Stimulated activated CD4-positive, alpha-beta T cell treated with anti-CD3 and anti-CD28 coated beads, Interleukin-12 subunit alpha, Interleukin-12 subunit beta, amount 100 ng/mL, for 24 hours (primary cell): ENCODE measurements at regions not wholly inside any gene's neighbourhood (a gene's known extent, or its start where the extent isn't known, plus 50 kb on each side); places are given as distances from the start of the nearest gene placed in this dataset.

Source experiments
- DNase-seq, 2 experiments: peaks; one replicate each; pipeline ENCODE4 v3.0.0-alpha.2; 2020; ENCODE audit warnings: low read depth in 2 of 2

DNA sequence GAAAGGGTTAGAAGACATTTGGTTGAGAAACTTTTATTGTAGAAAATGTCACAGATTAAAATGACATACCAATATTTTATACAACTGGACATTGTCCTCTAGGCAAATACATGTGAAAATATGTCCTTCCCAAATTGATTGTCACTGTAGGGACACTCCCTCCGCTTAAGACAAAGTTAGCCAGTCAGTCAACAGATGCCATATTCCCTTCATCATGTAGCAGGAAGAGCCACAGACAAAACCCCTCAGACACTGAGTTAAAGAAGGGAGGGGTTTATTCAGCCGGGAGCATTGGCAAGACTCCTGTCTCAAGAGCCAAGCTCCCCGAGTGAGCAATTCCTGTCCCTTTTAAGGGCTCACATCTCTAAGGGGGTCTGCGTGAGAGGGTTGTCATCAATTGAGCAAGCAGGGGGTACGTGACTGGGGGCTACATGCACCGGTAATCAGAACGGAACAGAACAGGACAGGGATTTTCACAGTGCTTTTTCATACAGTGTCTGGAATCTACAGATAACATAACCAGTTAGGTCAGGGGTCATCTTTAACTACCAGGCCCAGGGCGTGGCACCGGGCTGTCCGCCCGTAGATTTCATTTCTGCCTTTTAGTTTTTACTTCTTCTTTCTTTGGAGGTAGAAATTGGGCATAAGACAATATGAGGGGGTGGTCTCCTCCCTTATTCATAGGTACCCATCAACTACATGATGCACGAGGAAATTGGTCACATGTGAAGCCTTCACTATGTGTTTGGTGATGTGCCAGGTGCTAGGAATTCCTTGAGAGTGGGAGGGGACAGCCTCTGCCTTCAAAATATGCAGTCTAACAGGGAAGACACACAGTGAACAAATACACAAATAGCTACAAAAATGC lies 155.7 kb upstream of the CDYL start:
- no peak for DNase-seq

DNA sequence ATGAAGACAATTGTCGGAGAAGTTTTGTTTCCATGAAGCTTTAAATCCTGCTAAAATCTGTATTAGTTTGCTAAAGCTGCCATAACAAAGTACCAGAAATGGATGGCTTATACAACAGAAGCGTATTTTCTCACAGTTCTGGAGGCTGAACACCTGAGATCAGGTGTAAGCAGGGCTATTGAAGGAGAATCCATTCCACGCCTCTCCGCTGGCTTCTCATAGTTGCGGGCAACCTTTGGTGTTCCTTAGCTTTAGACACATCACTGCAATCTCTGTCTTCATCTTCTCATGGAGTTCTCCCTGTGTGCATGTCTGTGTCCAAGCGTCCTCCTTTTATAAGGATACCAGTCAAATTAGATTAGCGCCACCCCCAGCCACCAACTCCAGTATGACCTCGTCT lies 159.9 kb upstream of the CDYL start:
- no peak for DNase-seq

DNA sequence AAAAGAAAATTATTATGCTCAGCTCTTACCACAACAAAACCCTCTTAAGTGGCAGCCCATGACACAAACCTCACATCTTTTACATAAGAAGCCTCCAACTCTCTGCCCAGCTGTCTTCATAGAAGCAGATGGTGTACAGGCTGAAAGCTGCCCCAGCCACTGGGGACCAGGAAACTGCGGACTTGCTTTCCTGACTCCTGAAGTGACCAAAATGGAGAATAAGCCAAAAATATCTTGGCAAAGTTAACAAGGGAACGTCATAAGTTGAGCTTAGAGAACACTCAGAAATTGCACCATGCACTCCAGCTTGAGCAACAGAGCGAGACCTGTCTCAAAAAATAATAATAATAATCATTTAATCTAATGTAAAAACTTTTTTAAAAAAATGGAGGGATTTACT lies 160.3 kb upstream of the CDYL start:
- DNase-seq = no peak

DNA sequence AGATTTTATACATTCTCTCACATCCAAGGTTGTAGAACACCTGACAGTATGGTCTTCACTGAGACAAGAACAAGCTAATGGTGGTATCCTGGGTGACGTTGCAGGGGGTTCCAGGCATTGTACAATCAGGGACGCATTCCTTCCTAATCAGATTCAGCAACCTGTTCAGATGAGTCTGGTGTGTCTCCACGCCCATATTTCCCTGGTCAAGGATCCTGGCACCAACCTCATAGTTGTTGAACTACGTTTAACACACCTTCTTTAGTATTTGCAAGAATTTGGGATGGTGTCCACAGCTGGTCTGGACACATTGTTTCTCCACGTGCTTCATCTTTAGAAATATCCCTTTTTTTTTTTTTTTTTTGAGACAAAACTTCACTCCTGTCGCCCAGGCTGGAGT lies 161.0 kb upstream of the CDYL start:
- DNase-seq = no peak

DNA sequence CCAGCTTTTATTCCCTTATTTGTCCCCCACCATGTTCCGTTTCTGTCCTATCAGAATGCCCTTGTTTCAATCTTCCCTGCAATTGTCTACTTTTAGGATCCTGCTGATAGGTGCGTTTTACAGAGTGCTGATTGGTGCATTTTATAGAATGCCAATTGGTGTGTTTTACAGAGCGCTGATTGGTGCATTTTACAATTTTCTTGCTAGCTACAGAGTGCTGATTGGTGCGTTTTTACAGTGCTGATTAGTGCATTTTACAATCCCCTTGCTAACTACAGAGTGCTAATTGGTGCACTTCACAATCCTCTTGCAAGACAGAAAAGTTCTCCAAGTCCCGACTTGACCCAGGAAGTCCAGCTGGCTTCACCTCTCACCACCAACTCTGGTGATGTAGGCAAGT lies 161.6 kb upstream of the CDYL start:
- DNase-seq = no peak

DNA sequence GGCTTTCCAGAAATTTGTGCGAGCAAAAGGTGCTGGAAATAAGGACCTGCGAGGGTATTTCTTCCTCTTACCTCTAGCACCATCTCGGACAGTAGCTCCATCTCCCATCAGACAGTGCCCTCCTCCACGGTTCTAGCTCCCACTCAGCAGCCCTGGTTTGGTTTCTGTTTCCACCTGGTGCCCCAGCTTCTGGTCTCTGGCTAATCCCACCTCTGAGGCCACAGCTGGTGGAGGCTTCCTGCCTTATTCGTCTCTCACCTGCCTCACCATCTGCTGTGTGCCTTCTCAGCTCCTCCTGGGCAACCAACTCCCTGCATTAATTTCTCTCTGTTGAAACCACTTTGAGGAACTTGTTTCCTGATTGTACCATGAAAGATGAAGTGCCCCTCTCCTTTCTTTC lies 162.4 kb upstream of the CDYL start:
- no peak for DNase-seq

DNA sequence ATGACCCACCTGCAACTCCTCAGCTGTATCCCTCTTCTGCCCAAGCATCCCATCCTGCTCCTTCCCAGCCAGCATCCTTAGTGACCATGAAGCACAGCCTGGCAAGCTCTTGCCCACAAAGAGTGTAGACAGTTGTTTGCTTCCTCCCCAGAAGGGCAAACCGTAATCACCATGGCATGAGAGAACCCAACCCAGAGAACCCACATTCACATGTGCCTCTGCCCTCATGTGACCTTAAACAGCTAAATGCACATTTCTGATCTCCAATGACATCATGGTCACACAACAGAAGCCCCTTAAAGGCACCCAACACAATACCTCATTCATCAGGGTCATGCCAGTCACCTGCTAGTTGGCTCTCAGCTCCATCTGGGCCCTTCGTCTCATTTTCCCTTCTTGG lies 162.8 kb upstream of the CDYL start:
- DNase-seq = no peak

DNA sequence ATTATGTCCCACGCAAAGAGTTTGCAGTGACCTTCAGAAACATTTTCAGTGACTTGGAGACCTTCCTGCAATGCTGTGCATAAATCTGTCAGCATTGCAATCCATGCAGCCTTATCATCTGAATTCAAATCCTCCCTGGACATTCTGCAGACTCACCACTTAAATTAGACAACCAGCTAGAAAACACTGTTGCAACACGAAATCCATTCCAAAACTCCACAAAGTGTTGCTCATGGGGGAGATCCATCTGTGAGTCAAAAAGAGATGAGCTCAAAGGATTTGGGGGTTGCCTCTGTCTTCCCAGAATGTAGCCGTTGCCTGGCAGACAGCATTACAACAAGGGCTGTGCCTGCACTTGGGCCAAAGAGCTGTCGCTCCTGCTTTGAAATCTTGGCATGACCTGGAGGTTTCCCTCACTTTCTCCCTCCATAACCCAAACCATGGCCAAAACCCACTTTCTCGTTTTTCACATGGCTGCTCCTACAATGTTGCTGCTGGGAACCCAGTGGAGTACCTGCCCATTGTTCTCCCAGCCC lies 163.5 kb upstream of the CDYL start:
- DNase-seq = no peak

DNA sequence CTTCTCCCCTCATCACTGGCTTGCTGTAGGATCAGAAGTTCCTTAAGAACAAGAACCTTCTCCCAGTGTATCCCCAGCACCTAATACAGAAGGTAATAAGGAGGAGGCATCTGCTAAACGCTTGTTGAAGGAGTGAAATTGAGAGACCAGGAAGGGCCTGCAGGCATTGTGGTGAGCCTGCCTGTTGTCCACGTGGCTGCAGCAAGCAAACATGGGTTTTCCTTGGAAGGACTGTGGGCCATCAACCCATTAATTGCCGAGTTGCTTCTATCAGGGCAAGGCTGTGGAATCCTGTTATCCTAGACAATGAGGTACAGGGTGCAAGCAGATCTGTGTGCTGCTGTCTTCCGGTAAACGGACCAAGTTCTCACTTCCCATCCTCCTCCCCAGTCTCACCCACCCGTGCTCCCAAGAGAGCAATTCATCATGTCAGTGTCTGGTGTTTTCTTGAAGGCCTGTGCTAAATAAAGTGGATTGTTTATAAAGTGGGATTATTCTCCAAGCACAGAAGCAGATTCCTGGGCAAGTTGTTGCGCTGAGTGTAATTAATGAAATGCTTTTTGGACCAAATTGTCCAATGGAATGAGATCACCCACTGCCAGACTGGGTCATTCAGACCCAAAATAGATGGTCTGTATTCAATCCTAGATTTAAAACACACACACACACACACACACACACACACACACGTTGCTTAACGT lies 164.6 kb upstream of the CDYL start:
- DNase-seq = no peak

DNA sequence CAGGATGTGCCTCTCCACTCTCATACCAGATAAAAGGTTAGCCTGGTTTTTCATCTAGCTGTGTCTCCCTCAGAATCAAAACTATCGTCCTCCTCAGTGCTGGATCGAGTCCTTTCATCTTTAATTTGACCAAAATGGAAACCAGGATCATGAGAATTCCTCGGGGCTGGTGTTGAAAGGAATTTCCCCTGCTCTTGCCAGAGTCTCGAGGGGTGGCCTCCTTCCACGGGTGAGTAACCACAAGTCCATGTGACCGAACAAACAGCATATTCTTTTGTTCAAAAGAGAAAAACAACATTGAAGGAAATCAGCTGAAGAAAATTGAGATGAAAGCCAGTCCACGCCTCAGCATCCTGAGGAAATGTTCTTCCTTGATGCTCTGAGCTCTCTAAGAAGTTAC lies 165.9 kb upstream of the CDYL start:
- DNase-seq = no peak

DNA sequence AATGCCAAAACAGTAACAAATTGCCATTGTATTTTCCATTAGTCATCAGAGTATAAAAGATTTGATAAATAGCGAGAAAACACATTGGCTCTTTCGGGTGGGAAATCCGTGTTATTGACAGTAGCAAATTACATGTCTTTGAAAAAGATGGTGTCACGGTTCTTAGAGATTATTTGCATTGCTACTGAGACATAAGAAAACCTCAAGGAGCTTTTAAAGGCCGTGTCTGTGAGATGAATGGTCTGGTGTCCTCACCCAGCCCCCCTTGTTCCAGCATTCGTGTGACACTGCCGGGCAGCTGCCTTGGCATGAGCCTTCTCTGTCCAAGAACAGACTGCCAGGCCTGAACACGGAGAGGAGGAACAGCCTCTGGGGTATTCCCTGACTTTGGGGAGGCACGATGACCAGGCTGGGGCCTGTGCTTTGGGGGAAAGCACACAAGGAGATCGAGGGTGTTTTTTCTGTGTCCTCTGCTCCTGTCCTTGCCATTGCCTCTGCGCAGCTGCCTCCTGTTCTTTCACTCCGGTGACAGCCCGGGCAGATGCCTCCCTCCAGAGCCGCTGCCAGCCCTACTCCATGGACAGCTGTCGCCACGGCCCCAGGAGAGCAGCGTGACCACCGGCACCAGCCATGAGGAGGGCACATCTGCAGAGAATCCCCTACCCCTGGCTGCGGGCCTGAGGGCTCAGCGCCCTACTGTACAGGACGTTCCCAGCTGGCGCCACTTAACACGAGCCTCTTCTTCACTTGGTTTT lies 167.7 kb upstream of the CDYL start:
- DNase-seq = no peak

DNA sequence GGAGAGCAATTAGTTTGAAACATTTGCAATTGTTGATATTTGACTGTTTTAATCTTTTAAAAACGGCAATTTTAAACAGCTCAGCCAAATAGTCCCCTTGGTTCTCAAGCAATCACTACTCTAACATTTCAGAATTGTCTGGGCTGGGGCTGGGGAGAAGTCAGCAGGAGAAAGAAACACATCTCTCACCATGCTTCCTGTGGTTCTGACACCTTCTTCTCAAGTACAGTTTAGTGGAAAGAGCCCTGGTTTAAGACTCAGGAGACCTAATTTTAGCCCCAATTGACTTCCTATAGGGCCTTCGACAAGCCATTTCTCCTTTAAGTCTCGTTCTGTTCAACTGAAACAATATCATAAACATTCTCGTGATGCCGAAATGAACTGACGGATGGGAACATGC lies 168.4 kb upstream of the CDYL start:
- DNase-seq = no peak

DNA sequence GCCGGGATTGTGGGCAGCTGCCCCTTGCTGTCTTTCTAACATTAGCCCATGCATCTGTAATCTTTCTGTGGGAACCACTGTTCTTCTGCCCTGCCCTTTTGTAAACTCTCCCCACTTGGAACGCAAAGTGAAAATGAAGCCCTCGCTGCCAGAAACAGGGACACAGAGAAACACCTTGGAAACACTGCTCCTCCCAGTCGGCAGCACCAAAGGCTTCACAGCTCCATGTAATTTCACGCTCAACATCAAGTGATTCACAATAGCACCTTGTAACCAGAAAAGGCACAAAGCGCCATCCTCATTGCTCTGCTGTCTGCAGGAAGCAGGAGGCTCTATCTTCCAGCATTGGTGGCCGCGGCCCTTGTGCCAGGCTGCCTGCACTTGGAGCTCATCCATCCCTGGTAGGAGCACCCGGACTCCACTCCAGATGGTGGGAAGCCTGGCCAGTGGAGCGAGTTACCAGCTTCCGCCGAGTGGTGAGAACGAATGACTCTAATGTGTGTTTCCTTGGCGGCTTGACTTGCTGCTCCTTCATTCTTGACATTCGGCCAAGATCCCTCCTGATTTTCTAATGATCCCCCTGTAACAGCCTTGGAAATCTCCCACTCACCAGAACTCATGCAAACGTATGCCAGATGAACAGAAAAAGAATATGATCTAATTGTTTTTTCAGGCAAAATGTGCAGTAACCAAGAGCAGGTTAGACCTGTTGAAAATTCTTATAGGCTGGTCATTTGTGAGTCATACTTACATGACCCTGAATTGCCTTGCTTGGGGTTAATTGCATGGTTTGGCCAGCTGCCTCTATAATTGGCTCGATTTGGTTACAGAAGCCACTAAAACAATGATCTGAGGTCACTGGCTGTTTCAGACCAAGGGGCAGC lies 169.1 kb upstream of the CDYL start:
- no peak for DNase-seq

DNA sequence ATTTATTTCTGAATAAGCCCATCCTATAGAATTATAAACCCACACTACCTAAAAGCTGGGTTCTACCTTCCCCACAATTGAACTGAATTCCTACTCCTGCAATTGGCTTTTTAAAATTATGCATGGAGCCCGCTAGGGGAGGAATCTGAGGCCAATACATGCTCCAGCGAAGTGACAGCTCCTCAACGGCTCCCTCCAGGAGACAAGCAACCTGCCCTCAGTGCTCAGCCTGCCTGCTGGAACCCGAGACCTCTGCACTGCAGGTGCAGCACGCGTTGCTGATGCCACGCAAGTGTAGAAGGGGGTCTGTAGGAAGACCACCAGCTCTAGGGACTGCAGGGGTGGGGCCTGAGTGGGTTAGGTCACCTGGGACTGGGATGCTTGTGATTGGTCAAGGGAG lies 170.2 kb upstream of the CDYL start:
- DNase-seq = no peak

DNA sequence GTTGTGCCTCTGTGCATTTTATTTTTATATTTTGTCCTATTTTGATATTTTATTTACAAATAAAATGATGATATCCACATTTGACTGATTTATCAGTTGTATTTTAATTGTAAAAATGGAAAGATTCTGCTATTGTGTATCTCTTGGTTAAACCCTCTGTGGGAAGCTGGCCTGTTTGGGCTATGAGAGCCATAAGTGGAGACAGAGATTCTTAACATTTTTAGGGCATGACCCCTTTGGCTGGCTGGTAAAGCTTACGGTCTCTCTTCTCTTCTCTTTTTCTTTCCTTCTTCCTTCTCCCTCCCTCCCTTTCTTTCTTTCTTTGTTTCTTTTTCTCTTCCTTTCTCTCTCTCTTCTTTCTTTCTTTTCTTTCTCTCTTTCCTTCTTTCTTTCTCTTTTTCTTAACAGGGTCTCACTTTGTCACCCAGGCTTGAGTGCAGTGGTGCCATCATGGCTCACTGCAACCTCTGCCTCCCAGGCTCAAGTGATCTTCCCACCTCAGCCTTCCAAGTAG lies 172.3 kb upstream of the CDYL start:
- no peak for DNase-seq

DNA sequence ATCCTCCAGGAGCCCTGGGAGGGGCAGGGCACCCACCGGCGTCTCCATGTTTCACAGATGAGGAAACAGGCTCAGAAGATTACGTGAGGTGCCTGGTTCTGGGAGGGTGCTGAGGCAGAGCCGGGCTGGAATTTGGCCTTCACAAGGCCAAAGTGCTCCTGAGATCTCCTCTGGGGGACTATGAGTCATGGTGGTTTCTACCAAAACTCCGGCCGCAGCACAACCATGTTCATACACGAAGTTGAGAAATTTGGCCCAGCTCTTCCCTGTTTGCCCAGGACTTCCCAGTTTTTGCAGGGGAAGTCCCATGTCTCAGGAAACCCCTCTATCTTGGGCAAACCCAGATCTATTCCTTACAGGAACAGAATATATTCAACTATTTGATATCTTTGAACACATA lies 172.9 kb upstream of the CDYL start:
- DNase-seq = no peak

DNA sequence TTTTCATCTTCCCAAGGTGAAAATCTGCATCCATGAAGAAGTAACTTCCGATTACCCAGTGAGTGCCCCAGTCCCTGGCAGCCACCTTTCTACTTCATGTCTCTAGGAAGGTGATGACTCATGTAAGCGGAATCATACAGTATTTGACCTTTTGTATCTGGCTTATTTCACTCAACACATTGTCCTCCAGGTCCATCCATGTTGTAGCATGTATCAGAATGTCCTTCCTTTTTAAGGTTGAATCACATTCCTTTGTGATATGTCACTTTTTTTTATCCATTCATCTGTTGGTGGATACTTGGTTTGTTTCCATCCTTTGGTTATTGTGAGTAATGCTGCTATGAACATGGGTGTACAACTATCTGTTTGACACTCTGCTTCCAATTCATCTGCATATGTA lies 176.3 kb upstream of the CDYL start:
- no peak for DNase-seq

DNA sequence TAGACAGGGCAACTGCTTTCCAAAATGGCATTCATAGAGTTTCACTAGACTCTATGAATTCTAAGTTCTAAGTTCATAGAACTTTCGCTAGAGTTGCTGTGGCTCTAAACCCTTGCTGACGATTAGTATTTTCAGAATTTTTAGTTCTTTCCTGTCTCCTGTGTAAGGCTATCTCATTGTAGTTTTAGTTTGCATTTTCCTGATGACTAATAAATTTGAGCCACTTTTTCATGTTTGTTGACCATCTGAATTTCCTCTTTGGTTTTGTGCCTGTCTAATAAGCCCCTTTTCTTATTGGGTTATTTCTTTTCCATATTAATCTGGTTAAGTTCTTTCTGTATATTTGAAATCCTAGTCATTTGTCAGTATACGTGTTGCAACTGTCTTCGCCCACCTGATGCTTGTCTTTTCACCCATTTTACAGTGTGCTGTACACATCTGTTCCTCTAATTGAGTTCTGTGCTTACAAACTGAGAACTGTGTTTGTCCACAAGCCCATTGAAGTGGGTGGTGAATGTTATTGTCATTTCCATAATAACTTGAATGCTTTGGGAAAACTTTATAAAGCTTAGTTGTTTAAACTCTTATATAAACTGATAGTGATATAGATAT lies 177.7 kb upstream of the CDYL start:
- no peak for DNase-seq

DNA sequence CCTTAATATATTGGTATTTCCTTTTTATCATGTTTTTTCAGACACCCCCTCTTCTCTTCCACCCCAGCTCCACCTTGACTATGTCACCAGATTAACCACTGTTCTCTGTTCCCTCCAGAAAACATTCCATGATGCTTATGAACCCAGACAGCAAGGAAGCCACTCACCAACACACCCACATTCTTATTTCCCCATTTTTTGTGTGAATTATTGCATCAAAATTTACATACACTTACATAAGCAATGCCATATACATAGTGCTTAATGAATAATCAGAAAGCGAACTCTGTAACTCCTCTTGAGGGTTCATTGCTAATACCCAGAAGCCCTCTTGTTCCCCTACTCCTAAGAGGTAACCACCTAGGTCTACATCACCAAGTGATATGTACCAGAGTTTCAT lies 182.3 kb upstream of the CDYL start:
- no peak for DNase-seq

DNA sequence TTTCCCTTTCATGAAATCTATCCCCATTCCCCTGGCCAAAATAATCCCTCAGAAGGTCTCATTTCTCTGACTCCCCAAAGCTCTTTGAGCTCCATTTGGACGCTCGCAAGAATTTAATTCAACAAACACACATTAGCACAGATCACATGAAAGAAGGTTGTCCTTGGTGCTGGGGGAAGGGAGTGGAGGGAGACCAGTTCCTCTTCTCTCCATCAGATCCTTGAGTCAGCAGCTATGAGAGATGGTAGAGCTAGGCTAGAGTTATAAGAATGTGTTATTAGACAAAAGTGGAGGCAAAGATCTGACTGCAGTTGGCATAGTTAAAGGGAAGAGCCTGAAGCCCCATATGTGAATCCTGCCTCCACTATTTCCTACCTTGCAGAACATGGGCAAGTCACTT lies 184.2 kb upstream of the CDYL start:
- DNase-seq = no peak

DNA sequence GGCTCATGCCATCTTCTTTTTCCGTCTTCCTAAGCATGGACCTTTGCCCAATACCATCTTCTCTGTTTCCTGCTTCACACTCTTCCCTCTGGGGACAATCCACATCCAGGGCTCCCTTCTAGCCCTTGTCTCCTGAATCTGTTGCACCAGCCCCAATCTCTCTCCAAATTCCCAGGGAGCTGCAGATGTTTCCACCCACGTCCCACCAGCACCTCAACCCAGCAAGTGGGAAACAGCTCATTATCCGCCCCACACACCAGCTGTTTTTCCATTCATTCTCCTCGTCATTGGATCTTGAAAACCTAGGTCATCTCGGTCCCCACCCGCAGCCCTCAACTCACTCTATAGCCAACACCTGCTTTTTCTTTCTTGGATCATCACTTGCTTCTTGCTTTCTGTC lies 185.0 kb upstream of the CDYL start:
- no peak for DNase-seq
